ENCODE measurements at regions not wholly inside any gene's neighbourhood (a gene's known extent, or its start where the extent isn't known, plus 50 kb on each side); places are given as distances from the start of the nearest gene placed in this dataset.

GRCh38 chr10:31087851-31088250 lies 56.2 kb upstream of the ZNF438 start:
- TF ChIP-seq EZH2 (IDR thresholded peaks at IDR 0.05; ENCODE audit: low read depth) (no peak), CTCF (conservative IDR thresholded peaks at IDR 0.05) (no peak)
- ChIA-PET CTCF (interaction anchor here (0.6 kb wide), 1 partner anchor 284 kb away, joined by 5 read pairs; no protein-coding TSS in a partner anchor), POLR2A (ENCODE audit: unreplicated experiment) (no interaction called here)
- Histone ChIP-seq H3K4me1 (replicated peaks; ENCODE audit: insufficient read depth) (no peaks in the 10 kb centered on the region), H3K27ac (no peak overlapping the region), H3K4me2 (no peak overlapping the region), H3F3A (ENCODE audit: insufficient read depth, low read depth) (no peaks in the 10 kb centered on the region), H4K20me1 (ENCODE audit: insufficient read depth) (no peaks in the 10 kb centered on the region), H3K4me3 (no peak overlapping the region), H3K27me3 (ENCODE audit: insufficient read depth, low read depth) (no peaks in the 10 kb centered on the region), H3K9me3 (ENCODE audit: insufficient read depth, low read depth) (no peaks in the 10 kb centered on the region), H3K36me3 (ENCODE audit: low read depth) (no peaks in the 10 kb centered on the region), H3K9me2 (ENCODE audit: insufficient read depth) (no peaks in the 10 kb centered on the region), H2AFZ (no peak overlapping the region), H3K79me2 (ENCODE audit: low read depth) (no peaks in the 10 kb centered on the region)
- intact Hi-C loops (cut with micrococcal nuclease; ENCODE audit: unreplicated experiment): loop anchor here (10.0 kb wide), 1 partner anchor 303 kb away; no protein-coding TSS in a partner anchor
- no TSS peak for BruUV-seq (replicated peaks)
- DNase-seq: no peak

GRCh38 chr10:31090894-31091607 lies 59.4 kb upstream of the ZNF438 start:
- Histone ChIP-seq H4K20me1 (ENCODE audit: insufficient read depth) (no peaks in the 10 kb centered on the region), H2AFZ (no peak overlapping the region), H3K79me2 (ENCODE audit: low read depth) (no peaks in the 10 kb centered on the region), H3F3A (ENCODE audit: insufficient read depth, low read depth) (no peaks in the 10 kb centered on the region), H3K4me1 (replicated peaks; ENCODE audit: insufficient read depth) (no peaks in the 10 kb centered on the region), H3K27ac (no peak overlapping the region), H3K9me3 (ENCODE audit: insufficient read depth, low read depth) (no peaks in the 10 kb centered on the region), H3K36me3 (ENCODE audit: low read depth) (no peaks in the 10 kb centered on the region), H3K9me2 (ENCODE audit: insufficient read depth) (no peaks in the 10 kb centered on the region), H3K27me3 (ENCODE audit: insufficient read depth, low read depth) (no peaks in the 10 kb centered on the region), H3K4me2 (no peak overlapping the region), H3K4me3 (no peak overlapping the region)
- no TSS peak for BruUV-seq (replicated peaks)
- intact Hi-C loops (cut with micrococcal nuclease; ENCODE audit: unreplicated experiment): no loop called here
- no peak for DNase-seq
- POLR2A ChIA-PET (ENCODE audit: unreplicated experiment): no interaction called here
- TF ChIP-seq EZH2 (IDR thresholded peaks at IDR 0.05; ENCODE audit: low read depth) (no peak), CTCF (conservative IDR thresholded peaks at IDR 0.05) (no peak)
- CTCF ChIA-PET: no interaction called here

GRCh38 chr10:31095677-31096560 lies 64.3 kb upstream of the ZNF438 start:
- TF ChIP-seq EZH2 (IDR thresholded peaks at IDR 0.05; ENCODE audit: low read depth) (no peak), CTCF (conservative IDR thresholded peaks at IDR 0.05) (no peak)
- no peaks in the 10 kb centered on the region for H3K9me2 ChIP-seq (ENCODE audit: insufficient read depth)
- peaks cover 19% of the 10 kb centered on the region for H3K4me1 ChIP-seq (replicated peaks; ENCODE audit: insufficient read depth)
- no peaks in the 10 kb centered on the region for H3K9me3 ChIP-seq (ENCODE audit: insufficient read depth, low read depth)
- H3K4me2 ChIP-seq: no peak overlapping the region
- no peak for DNase-seq
- POLR2A ChIA-PET (ENCODE audit: unreplicated experiment): no interaction called here
- H3F3A ChIP-seq (ENCODE audit: insufficient read depth, low read depth): peaks cover 12% of the 10 kb centered on the region; the same call in 1 of the 2 replicates
- H3K36me3 ChIP-seq (ENCODE audit: low read depth): no peaks in the 10 kb centered on the region
- intact Hi-C loops (cut with micrococcal nuclease; ENCODE audit: unreplicated experiment): no loop called here
- H3K79me2 ChIP-seq (ENCODE audit: low read depth): no peaks in the 10 kb centered on the region
- no peak overlapping the region for H2AFZ ChIP-seq
- H4K20me1 ChIP-seq (ENCODE audit: insufficient read depth): no peaks in the 10 kb centered on the region
- BruUV-seq (replicated peaks): no TSS peak
- no peak overlapping the region for H3K4me3 ChIP-seq
- CTCF ChIA-PET: no interaction called here
- H3K27me3 ChIP-seq (ENCODE audit: insufficient read depth, low read depth): no peaks in the 10 kb centered on the region
- H3K27ac ChIP-seq: no peak overlapping the region

Measured in PC-9 (cell line).